GM21723 (cell line): ENCODE measurements at regions not wholly inside any gene's neighbourhood (a gene's known extent, or its start where the extent isn't known, plus 50 kb on each side); places are given as distances from the start of the nearest gene placed in this dataset.

Experiments
- ATAC-seq: cut with Tn5 transposase; IDR thresholded peaks from one replicate; pipeline ENCODE4 v1.9.1; 2021; ENCODE audit warnings: mild to moderate bottlenecking, moderate library complexity; ENCODE audit not compliant: unreplicated experiment

- ATAC-seq: no peak
Measured at GRCh38 chr20:40457404-40457803, 231.6 kb downstream of the MAFB start.

- ATAC-seq: no peak
Measured at GRCh38 chr20:40452758-40453157, 236.3 kb downstream of the MAFB start.

GRCh38 chr20:40451552-40451951, 237.5 kb downstream of the MAFB start:
- ATAC-seq: no peak

GRCh38 chr20:40449974-40450616, 238.9 kb downstream of the MAFB start:
- ATAC-seq: no peak

GRCh38 chr20:40449144-40449690, 239.8 kb downstream of the MAFB start:
- no peak for ATAC-seq

- no peak for ATAC-seq
Measured at GRCh38 chr20:40446888-40447287, 242.1 kb downstream of the MAFB start.

GRCh38 chr20:40444516-40444915, 244.5 kb downstream of the MAFB start:
- no peak for ATAC-seq

- no peak for ATAC-seq
Measured at GRCh38 chr20:40443753-40444152, 245.3 kb downstream of the MAFB start.

- no peak for ATAC-seq
Measured at GRCh38 chr20:40442181-40442963, 246.7 kb downstream of the MAFB start.

- ATAC-seq: no peak
Measured at GRCh38 chr20:40441771-40442170, 247.3 kb downstream of the MAFB start.

GRCh38 chr20:40438161-40438830, 250.7 kb downstream of the MAFB start:
- ATAC-seq: no peak

GRCh38 chr20:40436011-40436410, 253.0 kb downstream of the MAFB start:
- ATAC-seq: no peak

- no peak for ATAC-seq
Measured at GRCh38 chr20:40435146-40435895, 253.7 kb downstream of the MAFB start.

- ATAC-seq: no peak
Measured at GRCh38 chr20:40434122-40434521, 254.9 kb downstream of the MAFB start.

- no peak for ATAC-seq
Measured at GRCh38 chr20:40433341-40433861, 255.6 kb downstream of the MAFB start.

GRCh38 chr20:40431611-40432010, 257.4 kb downstream of the MAFB start:
- ATAC-seq: no peak

GRCh38 chr20:40431112-40431511, 257.9 kb downstream of the MAFB start:
- no peak for ATAC-seq

- no peak for ATAC-seq
Measured at GRCh38 chr20:40427026-40427425, 262.0 kb downstream of the MAFB start.

GRCh38 chr20:40424695-40425094, 264.3 kb downstream of the MAFB start:
- ATAC-seq: no peak

GRCh38 chr20:40422656-40423055, 266.4 kb downstream of the MAFB start:
- ATAC-seq: no peak

- no peak for ATAC-seq
Measured at GRCh38 chr20:40416274-40416673, 272.8 kb downstream of the MAFB start.
